ENCODE measurements at regions not wholly inside any gene's neighbourhood (a gene's known extent, or its start where the extent isn't known, plus 50 kb on each side); places are given as distances from the start of the nearest gene placed in this dataset.

DNA sequence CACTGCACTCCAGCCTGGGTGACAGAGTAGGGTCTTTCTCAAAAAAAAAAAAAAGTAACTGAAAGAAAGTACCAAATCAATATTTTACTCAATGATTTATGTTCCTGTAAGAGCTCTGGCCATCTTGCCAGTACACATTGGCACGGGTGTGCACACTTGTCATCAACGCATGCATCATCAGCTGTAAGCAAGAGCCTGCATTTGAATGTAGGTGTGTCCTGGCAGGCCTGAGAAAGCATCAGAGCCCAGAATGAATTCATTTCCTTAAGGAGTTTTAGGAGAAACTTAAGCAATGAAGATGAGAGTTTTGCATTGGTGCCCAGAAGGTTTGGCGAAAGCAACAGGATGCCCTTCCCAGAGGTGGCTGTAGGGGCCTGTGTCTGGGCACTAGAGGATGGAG, 88.5 kb upstream of the FZD10 start:
- no peak for DNase-seq (ENCODE audit: low read depth in 2 of 2)

DNA sequence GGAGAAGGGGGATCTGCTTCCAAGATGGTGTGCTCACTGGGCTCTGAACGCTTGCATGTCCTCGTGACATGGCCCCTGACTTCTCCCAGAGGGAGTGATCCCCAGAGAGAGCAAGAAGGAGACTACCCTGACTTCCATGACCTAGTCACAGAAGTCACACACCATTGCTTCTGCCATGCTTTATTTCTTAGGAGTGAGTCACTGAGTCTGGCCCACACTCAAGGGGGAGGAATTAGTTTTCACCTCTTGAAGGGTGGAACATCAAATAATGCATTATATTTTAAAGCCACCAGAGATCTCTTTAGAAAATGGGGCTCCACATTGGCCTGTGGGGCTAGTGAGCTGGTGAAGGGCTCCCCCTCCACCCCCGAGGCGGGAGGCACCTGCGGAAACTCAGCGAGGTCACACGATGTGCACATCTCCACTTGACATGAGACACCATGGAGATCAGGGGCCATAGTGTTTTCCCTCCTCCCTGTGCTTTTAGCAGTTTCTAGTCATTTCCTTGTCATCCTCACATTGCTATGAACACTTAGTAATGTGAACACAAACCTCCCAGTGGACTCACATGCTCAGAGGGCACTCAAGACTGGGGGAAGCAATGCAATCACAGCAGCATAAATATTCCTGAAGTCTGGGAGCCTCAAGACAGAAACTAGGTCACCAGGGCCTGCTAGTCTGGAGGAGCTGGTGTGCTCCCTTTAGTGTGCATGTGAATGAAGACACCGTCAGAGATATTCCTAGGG, 87.4 kb upstream of the FZD10 start:
- DNase-seq (ENCODE audit: low read depth in 2 of 2) = no peak

DNA sequence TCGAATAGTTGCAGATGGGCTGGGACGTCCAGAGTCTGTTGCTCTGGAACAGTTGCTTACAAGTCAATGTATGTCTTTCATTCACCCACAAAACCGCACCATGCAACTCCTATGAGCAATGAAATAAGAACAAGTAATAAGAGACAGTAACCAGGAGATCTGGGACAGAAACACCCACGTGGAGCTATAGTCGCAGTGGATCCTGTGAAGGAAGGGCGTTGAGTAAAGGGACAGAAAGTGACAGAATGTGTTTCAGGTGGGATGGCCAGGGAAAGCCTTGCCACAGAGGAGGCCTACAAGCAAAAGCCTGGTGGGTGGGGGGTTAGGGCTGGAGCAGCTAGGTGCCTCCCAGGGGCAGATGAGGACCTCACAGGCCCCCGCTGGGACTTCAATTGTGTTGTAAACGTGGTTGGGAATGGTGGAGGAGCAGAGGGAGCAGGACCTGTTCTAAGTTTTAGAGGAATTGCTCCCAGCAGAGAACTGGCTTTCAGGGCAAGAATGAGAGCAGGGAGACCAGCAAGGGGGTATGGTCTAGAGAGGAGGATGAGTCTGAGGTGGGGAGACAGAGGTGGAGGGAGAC, 86.7 kb upstream of the FZD10 start:
- DNase-seq (ENCODE audit: low read depth in 2 of 2) = no peak

DNA sequence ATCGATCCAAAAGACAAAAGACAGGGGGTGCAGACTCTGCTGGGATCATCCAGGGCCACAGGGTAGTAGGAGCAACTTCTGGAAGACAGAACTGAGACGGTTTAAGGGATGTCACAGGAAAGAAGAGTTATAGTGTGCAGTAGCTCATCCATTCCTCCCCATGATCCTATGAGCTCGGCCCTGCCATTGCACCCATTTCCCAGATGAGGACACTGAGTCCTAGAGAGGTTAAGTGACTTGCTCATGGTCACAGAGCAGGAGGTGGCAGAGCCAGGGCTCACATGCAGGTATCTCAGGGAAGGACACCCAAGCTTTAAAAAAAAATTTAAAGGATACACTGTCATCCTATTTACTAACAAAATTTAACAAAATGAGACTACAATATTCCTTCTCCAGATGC, 86.1 kb upstream of the FZD10 start:
- no peak for DNase-seq (ENCODE audit: low read depth in 2 of 2)

DNA sequence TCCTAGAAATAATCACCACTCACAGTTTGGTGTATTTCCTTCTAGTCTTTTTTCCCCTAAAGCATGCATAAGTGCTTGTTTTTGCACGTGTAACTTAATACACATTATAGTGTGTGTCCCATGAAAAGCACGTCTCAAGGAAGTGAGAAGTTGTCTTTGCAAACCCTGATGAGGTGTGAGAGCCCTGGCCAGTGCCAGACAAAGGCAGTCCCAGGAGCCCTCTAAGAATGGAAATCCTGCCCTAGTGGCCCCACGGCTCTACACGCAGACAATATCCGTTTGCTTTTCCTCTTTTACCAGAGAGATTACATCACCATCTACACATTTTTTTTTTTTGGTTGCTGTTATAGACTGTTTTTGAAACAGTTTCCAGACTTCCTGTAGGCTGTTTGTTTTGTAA, 85.5 kb upstream of the FZD10 start:
- DNase-seq (ENCODE audit: low read depth in 2 of 2) = no peak

DNA sequence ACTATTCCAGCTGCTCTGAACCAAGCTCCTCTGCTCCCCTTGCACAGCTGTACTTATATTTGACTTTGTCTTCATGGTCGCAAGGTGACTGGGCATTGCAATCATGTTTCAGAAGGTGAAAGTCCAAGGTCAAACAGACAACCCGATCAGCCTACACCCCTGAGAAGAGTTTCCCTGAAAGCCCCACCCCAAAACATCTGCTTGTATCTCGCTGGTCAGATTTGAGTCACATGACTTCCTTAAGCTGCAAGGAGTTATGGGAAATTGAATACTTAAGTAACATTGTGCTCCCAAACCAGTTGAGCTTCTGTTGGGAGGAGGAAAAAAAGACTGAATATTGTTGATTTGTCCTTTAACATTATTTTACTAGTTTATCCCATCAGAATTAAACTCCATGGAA, 83.4 kb upstream of the FZD10 start:
- no peak for DNase-seq (ENCODE audit: low read depth in 2 of 2)

DNA sequence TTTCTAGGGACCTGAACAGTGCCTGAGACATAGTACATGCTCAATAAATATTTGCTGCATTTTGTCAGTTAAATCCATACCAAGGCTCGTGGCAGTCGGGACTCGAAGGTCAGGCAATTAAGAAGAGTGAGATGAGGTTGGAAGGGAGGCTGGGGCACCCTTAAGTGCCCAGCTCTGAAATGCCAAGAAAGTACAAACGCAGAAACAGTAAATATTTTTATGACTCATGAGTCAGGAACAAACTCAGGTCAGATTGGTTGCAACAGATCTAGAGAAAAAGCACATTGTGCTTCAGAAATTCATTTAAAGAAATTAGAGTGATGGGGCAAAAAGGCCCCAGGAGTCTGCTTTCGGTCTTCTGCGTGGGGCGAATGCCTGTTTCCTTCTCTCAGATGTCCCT, 83.0 kb upstream of the FZD10 start:
- DNase-seq (ENCODE audit: low read depth in 2 of 2) = no peak

DNA sequence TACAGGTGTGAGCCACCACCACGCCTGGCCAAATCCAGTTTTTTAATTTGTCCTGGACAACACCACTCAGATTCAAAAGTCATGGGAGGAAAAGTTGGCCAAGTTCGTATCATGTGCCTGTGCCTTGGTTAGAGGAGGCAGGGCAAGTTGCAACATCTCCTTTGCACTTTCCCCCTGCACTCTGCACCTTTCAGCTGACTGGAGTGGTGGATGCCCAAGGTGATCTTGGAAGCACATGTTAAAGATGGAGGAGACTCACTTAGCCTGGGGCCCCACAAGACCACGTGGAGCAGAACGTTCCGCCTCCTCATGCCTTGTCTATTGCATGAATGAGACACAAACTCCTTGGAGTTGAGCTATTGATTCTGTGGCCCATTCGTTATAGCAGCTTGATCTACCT, 82.1 kb upstream of the FZD10 start:
- no peak for DNase-seq (ENCODE audit: low read depth in 2 of 2)

DNA sequence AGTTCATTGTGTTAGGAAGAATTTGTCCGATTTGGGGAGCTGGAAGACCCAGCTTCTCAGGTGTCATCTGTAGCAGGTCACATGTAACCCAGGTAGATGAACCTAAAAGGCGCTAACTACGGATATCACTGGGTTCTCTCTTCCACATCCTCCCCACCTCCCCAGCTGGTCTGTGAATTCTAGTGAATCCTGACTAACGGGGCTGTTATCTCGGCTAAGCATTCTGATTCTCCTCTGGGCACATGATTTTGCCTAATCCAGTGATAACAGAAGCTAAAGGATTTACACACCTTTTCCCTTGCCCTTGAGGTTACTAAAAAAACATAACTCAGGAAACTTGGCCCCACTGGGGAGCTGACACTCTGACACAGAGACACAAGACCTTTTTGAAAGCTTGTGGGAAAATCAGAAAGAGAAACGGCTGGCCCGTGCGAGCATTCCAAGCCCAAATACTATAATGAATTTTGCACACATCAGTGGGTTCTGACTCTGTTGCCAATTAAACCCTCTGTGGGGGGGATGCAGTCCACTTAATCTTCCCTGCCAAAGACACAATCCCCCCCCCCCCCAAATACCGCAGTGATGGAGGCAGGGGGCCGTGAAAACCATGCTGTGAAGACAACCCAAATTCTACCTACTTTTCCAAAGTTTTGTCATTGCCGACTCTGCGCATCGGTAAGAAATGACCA, 81.0 kb upstream of the FZD10 start:
- DNase-seq (ENCODE audit: low read depth in 2 of 2) = no peak

DNA sequence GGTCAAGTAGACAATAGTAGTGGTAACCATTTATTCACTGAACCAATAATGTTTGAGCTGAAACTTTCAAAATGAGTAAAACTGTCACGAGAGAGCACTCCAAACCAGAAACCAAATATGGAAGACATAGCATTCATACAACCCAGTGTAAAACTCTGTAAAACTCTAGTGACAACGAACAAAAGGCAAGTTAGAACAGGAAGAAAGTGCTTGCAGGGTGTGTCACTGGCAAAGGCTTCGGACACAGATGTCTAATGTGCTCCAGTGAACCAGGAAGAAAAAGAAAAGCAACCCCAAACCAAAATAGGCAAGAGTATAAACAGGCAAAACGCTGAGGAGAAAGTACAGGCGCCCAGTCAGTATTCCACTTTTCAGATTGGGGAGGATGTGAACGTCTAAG, 79.3 kb upstream of the FZD10 start:
- DNase-seq (ENCODE audit: low read depth in 2 of 2) = no peak

DNA sequence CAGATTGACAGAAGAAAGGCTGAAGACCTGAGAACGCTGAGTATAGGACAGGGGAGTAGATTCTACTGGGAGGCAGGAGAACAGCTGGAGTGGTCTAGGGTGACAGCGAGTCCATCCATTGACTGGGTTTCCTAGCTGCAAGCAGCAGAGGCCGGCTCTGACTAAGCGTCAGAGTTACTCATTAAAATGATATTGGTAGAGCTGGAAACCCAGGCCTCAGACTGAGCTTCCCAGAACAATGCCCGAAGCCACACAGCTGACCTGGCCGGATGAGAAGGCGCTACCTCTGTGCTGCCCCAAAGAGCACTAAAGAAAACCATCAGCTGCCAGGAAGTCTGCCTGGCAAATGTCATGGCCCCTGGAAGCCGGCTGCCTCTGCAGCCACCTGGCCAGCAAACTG, 78.5 kb upstream of the FZD10 start:
- no peak for DNase-seq (ENCODE audit: low read depth in 2 of 2)

DNA sequence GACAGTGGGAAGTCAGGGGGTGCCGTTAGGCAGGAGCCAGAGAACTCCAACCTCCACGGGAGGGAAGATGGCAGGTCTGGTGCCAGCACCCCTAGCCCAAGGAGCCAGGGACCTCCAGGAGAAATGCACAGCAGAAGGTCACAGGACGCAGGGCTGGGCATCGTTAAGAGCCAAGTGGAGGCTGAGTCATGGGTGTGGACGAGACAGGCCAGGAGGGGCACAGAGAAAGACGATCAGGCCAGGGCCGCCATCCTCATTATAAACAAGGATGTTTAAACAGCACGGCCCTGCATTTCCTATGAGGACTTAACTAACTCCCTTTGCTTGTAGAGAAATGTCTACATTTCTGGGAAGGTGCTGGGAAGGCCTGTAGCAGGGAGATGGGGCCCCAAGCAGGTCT, 77.9 kb upstream of the FZD10 start:
- DNase-seq (ENCODE audit: low read depth in 2 of 2) = no peak

DNA sequence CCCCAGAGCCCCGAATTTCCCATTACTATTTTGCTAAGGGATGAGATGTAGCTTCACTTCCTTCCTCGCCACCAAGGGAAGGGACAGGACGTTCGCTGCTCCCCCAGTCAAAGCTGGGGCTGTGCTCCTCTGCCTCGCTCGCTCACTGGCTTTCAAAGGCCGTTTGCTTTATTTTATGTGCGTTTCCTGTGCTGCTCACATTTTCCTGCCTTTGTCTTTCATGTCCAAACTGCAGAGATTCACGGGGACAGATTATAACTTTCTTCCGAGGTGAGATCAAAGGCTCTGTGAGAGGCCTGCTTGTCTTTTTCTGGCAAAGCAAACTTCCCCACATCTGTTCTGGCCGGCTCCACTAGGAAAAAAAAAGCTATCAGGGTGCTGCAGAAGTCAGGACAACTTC, 76.0 kb upstream of the FZD10 start:
- no peak for DNase-seq (ENCODE audit: low read depth in 2 of 2)

DNA sequence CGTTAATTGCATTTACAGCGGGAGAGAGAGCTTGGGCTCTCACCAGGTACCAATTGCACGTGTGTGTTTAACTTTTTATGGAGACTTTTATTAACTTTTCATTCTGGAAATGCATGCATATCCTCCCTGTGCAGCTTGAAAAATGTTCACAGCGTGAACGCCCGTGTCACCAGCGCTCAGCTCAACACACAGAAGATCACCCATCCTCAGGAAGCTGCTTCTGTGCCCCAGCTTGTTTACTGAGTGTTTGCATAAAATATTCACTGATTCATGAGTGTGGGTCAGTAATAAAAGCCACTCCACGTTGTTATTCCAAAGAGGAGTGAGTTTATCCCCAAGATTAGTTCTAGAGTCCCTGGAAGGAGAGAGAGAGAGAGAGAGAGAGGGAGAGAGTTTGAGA, 75.5 kb upstream of the FZD10 start:
- DNase-seq (ENCODE audit: low read depth in 2 of 2) = no peak

DNA sequence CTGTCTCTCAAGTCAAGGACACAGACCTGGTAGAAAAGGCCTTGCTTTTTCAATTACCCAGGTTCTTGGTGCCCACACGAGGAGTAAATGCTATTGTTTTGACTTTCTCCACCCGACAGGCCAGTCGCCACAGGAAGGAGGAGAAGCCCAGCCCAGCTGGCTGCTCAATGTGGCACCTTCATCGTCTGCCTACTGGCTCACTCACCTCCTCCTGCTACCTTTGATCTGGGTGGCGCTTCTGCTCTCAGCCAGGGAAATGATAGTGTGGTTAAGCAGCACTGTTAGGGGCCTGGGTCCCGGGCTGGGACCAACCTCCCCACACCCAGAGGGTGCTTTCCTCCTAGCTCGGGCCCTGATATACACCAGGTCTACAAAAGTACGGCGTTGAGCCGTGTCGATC, 75.0 kb upstream of the FZD10 start:
- no peak for DNase-seq (ENCODE audit: low read depth in 2 of 2)

DNA sequence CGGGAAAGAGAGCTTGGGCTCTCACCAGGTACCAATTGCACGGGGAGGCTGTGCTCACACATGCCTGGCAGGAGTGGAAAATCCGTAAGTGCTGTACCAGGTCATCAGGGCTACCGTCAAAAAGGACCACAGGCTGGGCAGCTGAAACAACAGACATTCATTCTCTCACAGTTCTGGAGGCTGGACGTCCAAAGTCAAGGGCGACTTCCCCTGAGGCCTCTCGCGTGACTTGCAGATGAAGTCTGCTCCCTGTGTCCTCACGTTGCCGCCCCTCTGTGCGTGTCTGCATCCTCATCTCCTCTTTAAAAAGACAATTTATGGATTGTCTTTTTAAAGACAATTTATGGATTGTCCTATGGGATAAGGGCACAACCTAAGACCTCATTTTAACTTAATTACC, 73.8 kb upstream of the FZD10 start:
- DNase-seq (ENCODE audit: low read depth in 2 of 2) = no peak

DNA sequence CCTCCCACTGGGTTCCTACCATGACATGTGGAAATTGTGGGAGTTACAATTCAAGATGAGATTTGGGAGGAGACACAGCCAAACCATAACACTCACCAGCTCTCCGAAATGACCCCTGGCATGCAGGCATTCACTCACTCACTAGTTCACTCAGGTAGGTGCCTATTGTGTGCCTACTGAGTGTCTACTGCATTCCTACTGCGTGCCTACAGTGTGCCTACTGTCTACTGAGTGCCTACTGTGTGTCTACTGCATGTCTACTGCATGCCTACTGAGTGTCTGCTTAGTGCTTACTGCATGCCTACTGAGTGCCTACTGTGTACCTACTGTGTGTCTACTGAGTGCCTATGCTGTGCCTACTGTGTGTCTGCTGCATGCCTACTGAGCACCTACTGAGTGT, 71.7 kb upstream of the FZD10 start:
- DNase-seq (ENCODE audit: low read depth in 2 of 2) = no peak

DNA sequence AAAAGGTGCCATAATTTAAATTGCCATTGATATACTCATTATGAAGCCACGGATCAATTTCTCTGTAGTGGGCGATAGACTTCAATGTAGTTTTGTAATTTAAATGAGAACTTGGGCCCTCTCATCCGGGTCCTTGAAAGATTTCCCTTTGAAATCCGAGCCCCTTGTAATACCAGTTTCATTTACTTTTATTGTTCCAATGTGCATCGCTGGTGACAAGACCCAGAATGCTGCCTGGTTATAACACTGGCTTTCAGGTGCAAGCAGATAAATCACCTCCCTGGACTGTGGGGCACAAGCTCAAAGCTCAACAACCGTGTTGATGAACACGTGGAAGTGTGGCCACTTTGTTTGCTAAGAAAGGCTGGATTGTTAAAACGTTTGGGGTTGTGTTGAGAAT, 68.9 kb upstream of the FZD10 start:
- DNase-seq (ENCODE audit: low read depth in 2 of 2) = no peak

DNA sequence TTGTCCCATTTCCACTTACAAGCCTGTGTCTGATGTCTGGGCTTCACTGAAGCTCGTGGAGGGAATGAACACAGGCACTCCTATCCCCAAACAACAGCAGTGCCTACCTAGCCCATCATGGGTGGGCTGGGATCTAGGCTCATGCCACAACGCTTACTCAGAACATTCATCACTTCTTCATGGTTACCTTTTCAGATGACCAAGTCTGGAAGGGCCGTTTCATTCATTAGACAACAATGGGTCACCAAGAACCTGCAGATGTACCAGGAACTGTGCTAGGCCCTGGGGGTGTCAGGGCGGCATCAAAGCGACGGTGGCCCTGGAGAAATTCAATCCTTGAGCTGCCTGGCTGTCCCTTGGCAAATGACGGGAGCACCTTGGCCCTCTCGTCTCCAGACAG, 64.9 kb upstream of the FZD10 start:
- DNase-seq (ENCODE audit: low read depth in 2 of 2) = no peak

DNA sequence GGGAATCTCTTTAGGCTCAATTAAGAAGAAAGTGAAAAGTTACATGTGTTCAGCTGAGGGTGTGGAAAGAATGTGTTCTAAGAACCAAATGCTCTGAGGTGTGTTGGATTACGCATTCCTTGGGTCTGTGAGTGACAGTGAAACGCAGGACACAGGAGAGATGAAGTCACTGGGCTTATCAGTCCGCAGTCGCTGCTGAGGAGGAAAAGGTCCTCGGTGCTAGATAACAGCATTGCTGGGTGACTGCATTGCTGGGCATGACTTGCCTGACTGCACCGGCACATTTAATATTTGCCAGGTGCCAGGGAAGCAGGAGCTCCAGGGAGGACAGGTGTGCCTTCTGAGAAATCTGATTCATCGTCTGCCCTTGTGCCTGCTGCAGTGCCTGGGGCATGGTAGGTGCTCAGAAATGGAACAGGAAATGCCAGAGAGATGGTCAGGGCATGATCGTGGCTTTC, 64.4 kb upstream of the FZD10 start:
- no peak for DNase-seq (ENCODE audit: low read depth in 2 of 2)

DNA sequence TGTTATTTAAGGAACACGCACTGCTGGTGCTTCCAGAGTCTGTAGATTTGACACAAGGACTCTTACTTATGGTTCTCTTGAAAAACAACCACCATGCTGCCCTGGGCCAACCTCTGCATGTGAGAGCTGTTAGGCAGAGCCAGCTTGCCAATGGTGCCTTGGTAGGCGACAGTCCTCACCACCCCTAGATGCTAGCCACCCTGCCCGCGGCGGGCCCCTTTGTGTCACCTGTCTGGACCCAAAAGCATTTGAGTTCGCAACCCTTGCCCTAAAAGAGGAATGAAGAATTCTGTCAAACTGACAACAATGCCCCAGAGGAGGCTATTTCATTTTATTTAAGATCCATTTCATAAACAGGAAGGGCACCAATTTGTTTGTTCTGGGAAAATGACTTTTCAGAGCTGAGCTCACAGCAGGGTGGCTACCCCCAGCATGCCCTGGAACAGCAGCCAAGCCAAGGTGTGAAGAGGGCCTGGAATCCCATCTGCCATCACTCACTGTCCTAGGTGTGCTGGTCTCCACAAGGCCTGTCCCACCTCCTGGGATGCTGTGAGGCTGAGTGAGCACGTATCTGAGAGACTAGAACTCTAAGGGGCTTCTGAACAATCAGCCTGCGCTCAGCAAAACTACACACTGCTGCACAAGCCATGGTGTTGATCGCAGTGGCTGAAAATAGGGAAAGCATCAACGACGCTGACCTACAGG, 63.8 kb upstream of the FZD10 start:
- no peak for DNase-seq (ENCODE audit: low read depth in 2 of 2)

DNA sequence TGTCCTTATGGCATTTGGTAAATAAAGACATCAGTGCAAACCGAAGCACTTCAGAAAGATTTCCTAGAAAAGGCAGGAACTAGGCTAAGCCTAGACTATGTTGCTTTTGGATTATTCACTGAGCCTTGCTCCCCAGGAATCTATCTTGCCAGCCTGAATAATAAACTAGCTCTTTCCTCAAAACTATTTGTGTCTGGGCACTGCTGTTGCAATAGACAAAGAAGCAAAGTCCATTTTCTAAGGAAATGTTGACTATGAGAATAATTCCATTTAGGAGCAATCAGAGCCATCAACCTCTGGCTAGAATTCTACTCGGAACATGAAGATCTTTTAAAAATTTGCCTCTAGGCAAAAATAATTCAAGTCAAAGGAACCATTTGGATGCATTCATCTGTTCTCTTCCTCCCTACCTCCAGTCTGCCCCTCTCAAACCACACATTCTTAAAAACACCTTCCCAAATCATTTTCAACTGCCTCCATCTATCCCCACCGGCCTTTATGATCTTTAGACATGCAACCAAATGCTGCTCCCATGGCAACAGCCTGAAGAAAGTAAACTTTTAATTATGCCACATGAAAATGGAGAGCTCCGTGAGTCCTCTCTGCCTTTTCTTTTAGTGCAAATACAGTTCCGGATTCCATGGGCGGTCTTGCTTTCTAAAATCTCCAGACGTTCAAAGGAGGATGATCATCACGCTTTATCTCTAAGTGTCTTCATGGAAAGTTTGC, 61.5 kb upstream of the FZD10 start:
- no peak for DNase-seq (ENCODE audit: low read depth in 2 of 2)

Data from stimulated activated CD8-positive, alpha-beta memory T cell treated with anti-CD3 and anti-CD28 coated beads, Interleukin-15, amount 100 ng/mL, for 48 hours (primary cell).